HEK293 (cell line): ENCODE measurements at regions not wholly inside any gene's neighbourhood (a gene's known extent, or its start where the extent isn't known, plus 50 kb on each side); places are given as distances from the start of the nearest gene placed in this dataset.

Source experiments
- CTCF ChIA-PET: fragments of 350-600 bp; formaldehyde crosslinking; extraction: SDS; loops from one replicate; lab custom pipeline; 2021; ENCODE audit warnings: antibody characterized with exemption; lab: Yijun Ruan, JAX
- POLR2A ChIA-PET: fragments of 300-600 bp; formaldehyde crosslinking; extraction: SDS; loops from one replicate; lab custom pipeline; 2020; ENCODE audit warnings: antibody characterized with exemption, inconsistent platforms; lab: Yijun Ruan, JAX
- H3K27ac ChIP-seq: fragments of 200-500 bp; sonication (Bioruptor generic); 2 replicates; pipeline ENCODE4 v1.5.1; 2014; ENCODE audit warnings: low read depth, low read length, control low read depth, inconsistent platforms; ENCODE audit errors: extremely low read depth
- H3K36me3 ChIP-seq, 2 experiments: fragments of 200-500 bp in 1 of 2; sonication (Bioruptor generic) in 1 of 2; 1 replicate in 1 of 2; 2 replicates in 1 of 2; pipeline ENCODE4 v1.5.1; 2014 to 2017; ENCODE audit warnings: inconsistent platforms in 2 of 2, low read length in 2 of 2; ENCODE audit not compliant: control insufficient read depth in 2 of 2, insufficient read depth in 1 of 2
- H3K4me1 ChIP-seq: fragments of 200-500 bp; sonication (Bioruptor generic); 2 replicates; pipeline ENCODE4 v1.5.1; 2014; ENCODE audit warnings: mild to moderate bottlenecking, low read length, inconsistent platforms; ENCODE audit not compliant: control insufficient read depth, insufficient read depth
- H3K4me3 ChIP-seq: 2 replicates; pipeline ENCODE4 v1.5.1; 2011; ENCODE audit warnings: low read depth, mild to moderate bottlenecking, control low read depth, low read length, moderate library complexity
- H3K9me3 ChIP-seq: fragments of 200-500 bp; sonication (Bioruptor generic); 2 replicates; pipeline ENCODE4 v1.5.1; 2014; ENCODE audit warnings: low read depth, low read length, inconsistent platforms; ENCODE audit not compliant: control insufficient read depth, insufficient read depth
- BCL11B ChIP-seq: fragments of 450-650 bp; formaldehyde crosslinking; IDR thresholded peaks from 2 replicates; pipeline ENCODE4 v1.5.1; 2016; ENCODE audit warnings: low read depth, missing biosample characterization, missing genetic modification characterization
- FEZF1 ChIP-seq: fragments of 450-650 bp; formaldehyde crosslinking; IDR thresholded peaks from 2 replicates; pipeline ENCODE4 v1.5.1; 2016; ENCODE audit warnings: missing biosample characterization, missing genetic modification characterization
- GLI2 ChIP-seq: fragments of 450-650 bp; formaldehyde crosslinking; IDR thresholded peaks from 2 replicates; pipeline ENCODE4; 2017; ENCODE audit warnings: missing biosample characterization, missing genetic modification characterization, low read depth, borderline replicate concordance
- HOXD13 ChIP-seq: sonication (generic); formaldehyde crosslinking; IDR thresholded peaks from 2 replicates; pipeline ENCODE4 v1.8.0; 2022; ENCODE audit warnings: missing genetic modification reagents, borderline replicate concordance
- KLF8 ChIP-seq: fragments of 450-650 bp; formaldehyde crosslinking; IDR thresholded peaks from 2 replicates; pipeline ENCODE4 v1.5.1; 2016; ENCODE audit warnings: missing biosample characterization, missing genetic modification characterization
- MEIS1 ChIP-seq: sonication (generic); formaldehyde crosslinking; IDR thresholded peaks from 2 replicates; pipeline ENCODE4 v1.8.1; 2022; ENCODE audit warnings: missing genetic modification reagents, mild to moderate bottlenecking, borderline replicate concordance
- OSR2 ChIP-seq: fragments of 450-650 bp; formaldehyde crosslinking; IDR thresholded peaks from 2 replicates; pipeline ENCODE4 v1.5.1; 2016; ENCODE audit warnings: missing biosample characterization, missing genetic modification characterization
- SALL2 ChIP-seq: fragments of 450-650 bp; formaldehyde crosslinking; IDR thresholded peaks from 2 replicates; pipeline ENCODE4 v1.5.0; 2017; ENCODE audit warnings: missing biosample characterization, mild to moderate bottlenecking, missing genetic modification characterization, borderline replicate concordance
- SCRT1 ChIP-seq: fragments of 450-650 bp; formaldehyde crosslinking; IDR thresholded peaks from 2 replicates; pipeline ENCODE4 v1.5.1; 2016; ENCODE audit warnings: missing biosample characterization, missing genetic modification characterization, borderline replicate concordance
- SCRT2 ChIP-seq: fragments of 450-650 bp; formaldehyde crosslinking; IDR thresholded peaks from 2 replicates; pipeline ENCODE4 v1.5.1; 2016; ENCODE audit warnings: missing biosample characterization, missing genetic modification characterization
- SP7 ChIP-seq: fragments of 450-650 bp; formaldehyde crosslinking; IDR thresholded peaks from 2 replicates; pipeline ENCODE4 v1.5.1; 2016; ENCODE audit warnings: missing biosample characterization, missing genetic modification characterization
- TRIM28 ChIP-seq: IDR thresholded peaks from 2 replicates; pipeline ENCODE4 v1.6.1; 2011; ENCODE audit warnings: low read length, control low read depth, borderline replicate concordance
- ZBTB17 ChIP-seq: fragments of 450-650 bp; formaldehyde crosslinking; IDR thresholded peaks from 2 replicates; pipeline ENCODE4 v1.5.1; 2016; ENCODE audit warnings: missing biosample characterization, missing genetic modification characterization
- ZFP37 ChIP-seq: fragments of 450-650 bp; formaldehyde crosslinking; IDR thresholded peaks from 2 replicates; pipeline ENCODE4 v1.5.1; 2016; ENCODE audit warnings: missing biosample characterization, missing genetic modification characterization
- ZFP41 ChIP-seq: fragments of 450-650 bp; formaldehyde crosslinking; IDR thresholded peaks from 2 replicates; pipeline ENCODE4 v1.5.1; 2016; ENCODE audit warnings: missing biosample characterization, missing genetic modification characterization, borderline replicate concordance
- ZNF157 ChIP-seq: fragments of 450-650 bp; formaldehyde crosslinking; IDR thresholded peaks from 2 replicates; pipeline ENCODE4 v1.5.1; 2016; ENCODE audit warnings: missing biosample characterization, missing genetic modification characterization
- ZNF16 ChIP-seq: fragments of 450-650 bp; formaldehyde crosslinking; IDR thresholded peaks from 2 replicates; pipeline ENCODE4 v1.5.1; 2016; ENCODE audit warnings: low read depth, missing biosample characterization, missing genetic modification characterization
- ZNF350 ChIP-seq: fragments of 450-650 bp; formaldehyde crosslinking; IDR thresholded peaks from 2 replicates; pipeline ENCODE4 v1.5.0; 2017; ENCODE audit warnings: missing biosample characterization, mild to moderate bottlenecking, missing genetic modification characterization
- ZNF544 ChIP-seq: fragments of 450-650 bp; formaldehyde crosslinking; IDR thresholded peaks from 2 replicates; pipeline ENCODE4 v1.5.0; 2017; ENCODE audit warnings: missing biosample characterization, missing genetic modification characterization
- ZNF548 ChIP-seq: fragments of 450-650 bp; formaldehyde crosslinking; IDR thresholded peaks from 2 replicates; pipeline ENCODE4 v1.5.1; 2016; ENCODE audit warnings: missing biosample characterization, missing genetic modification characterization
- ZNF621 ChIP-seq: fragments of 450-650 bp; formaldehyde crosslinking; IDR thresholded peaks from 2 replicates; pipeline ENCODE4 v1.5.1; 2017; ENCODE audit warnings: missing biosample characterization, missing genetic modification characterization
- ZNF624 ChIP-seq: fragments of 450-650 bp; formaldehyde crosslinking; IDR thresholded peaks from 2 replicates; pipeline ENCODE4 v1.5.1; 2017; ENCODE audit warnings: missing biosample characterization, missing genetic modification characterization
- ZNF626 ChIP-seq: fragments of 450-650 bp; sonication (Bioruptor Pico); formaldehyde crosslinking; IDR thresholded peaks from 2 replicates; pipeline ENCODE4 v1.5.1; 2018; ENCODE audit warnings: missing biosample characterization, missing genetic modification characterization, inconsistent platforms
- ZNF629 ChIP-seq: fragments of 450-650 bp; formaldehyde crosslinking; IDR thresholded peaks from 2 replicates; pipeline ENCODE4 v1.5.1; 2017; ENCODE audit warnings: missing biosample characterization, missing genetic modification characterization
- ZNF777 ChIP-seq: fragments of 450-650 bp; formaldehyde crosslinking; IDR thresholded peaks from 2 replicates; pipeline ENCODE4 v1.5.1; 2017; ENCODE audit warnings: missing biosample characterization, missing genetic modification characterization, borderline replicate concordance
- ZNF785 ChIP-seq: fragments of 450-650 bp; formaldehyde crosslinking; IDR thresholded peaks from 2 replicates; pipeline ENCODE4 v1.5.1; 2016; ENCODE audit warnings: missing biosample characterization, missing genetic modification characterization
- ZNF792 ChIP-seq: fragments of 450-650 bp; formaldehyde crosslinking; IDR thresholded peaks from 2 replicates; pipeline ENCODE4 v1.5.1; 2016; ENCODE audit warnings: missing biosample characterization, missing genetic modification characterization
- TF ChIP-seq, protein P1 (sequence below): fragments of 450-650 bp; formaldehyde crosslinking; IDR thresholded peaks from 2 replicates; pipeline ENCODE4 v1.5.1; 2016; ENCODE audit warnings: missing biosample characterization, missing genetic modification characterization, borderline replicate concordance
- TF ChIP-seq, protein P2 (sequence below): fragments of 450-650 bp; formaldehyde crosslinking; IDR thresholded peaks from 2 replicates; pipeline ENCODE4 v1.5.1; 2016; ENCODE audit warnings: missing biosample characterization, missing genetic modification characterization
- TF ChIP-seq, protein P3 (sequence below): fragments of 450-650 bp; IDR thresholded peaks from 2 replicates; pipeline ENCODE4 v1.5.1; 2018; ENCODE audit warnings: missing biosample characterization, missing genetic modification characterization

DNA sequence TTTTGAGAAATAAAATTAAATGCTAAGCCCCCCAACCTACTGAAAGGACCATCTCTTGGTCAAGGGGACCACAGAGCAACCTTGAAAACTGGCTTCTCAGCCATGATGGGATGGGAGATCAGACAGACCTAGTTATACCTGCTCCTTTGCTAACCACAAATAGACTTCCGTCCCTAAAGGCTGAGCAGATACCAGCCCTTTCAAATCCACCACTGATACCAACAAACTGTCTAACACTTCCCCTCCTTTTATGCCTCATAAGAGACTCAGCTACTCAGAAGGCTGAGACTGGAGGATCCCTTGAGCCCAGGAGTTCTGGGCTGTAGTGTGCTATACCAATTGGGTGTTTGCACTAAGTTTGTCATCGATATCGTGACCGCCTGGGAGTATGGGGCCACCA is 407.3 kb downstream of the SIPA1L2 start:
- TF ChIP-seq HOXD13, result no peak
- no peak for TF ChIP-seq ZFP41 (tag by site-specific recombination)
- TF ChIP-seq, protein P1, sequence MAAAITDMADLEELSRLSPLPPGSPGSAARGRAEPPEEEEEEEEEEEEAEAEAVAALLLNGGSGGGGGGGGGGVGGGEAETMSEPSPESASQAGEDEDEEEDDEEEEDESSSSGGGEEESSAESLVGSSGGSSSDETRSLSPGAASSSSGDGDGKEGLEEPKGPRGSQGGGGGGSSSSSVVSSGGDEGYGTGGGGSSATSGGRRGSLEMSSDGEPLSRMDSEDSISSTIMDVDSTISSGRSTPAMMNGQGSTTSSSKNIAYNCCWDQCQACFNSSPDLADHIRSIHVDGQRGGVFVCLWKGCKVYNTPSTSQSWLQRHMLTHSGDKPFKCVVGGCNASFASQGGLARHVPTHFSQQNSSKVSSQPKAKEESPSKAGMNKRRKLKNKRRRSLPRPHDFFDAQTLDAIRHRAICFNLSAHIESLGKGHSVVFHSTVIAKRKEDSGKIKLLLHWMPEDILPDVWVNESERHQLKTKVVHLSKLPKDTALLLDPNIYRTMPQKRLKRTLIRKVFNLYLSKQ, result no peak
- no peak for TF ChIP-seq ZNF16
- TF ChIP-seq ZNF626 (tag by site-specific recombination), result no peak
- TF ChIP-seq GLI2 (tag by site-specific recombination), result no peak
- TF ChIP-seq ZNF785 (tag by site-specific recombination), result no peak
- TF ChIP-seq MEIS1 (CRISPR knock-in tag), result no peak
- no peak for TF ChIP-seq ZNF350 (tag by site-specific recombination)
- TF ChIP-seq ZNF777 (tag by site-specific recombination), result no peak
- no peak for TF ChIP-seq FEZF1 (tag by site-specific recombination)
- no peak for TF ChIP-seq TRIM28
- no peak for TF ChIP-seq SP7 (tag by site-specific recombination)
- TF ChIP-seq BCL11B (tag by site-specific recombination), result no peak
- no peak for TF ChIP-seq ZNF157 (tag by site-specific recombination)
- no peak for TF ChIP-seq ZNF792 (tag by site-specific recombination)
- no peak for TF ChIP-seq ZBTB17 (tag by site-specific recombination)
- no peak for TF ChIP-seq ZNF548
- no peak for TF ChIP-seq ZNF544 (tag by site-specific recombination)
- no peak for TF ChIP-seq ZNF624 (tag by site-specific recombination)
- TF ChIP-seq, all 188 proteins: peak for 0
- no peaks in the 10 kb centered on the region for H3K36me3 ChIP-seq
- no peak overlapping the region for H3K4me3 ChIP-seq
- H3K27ac ChIP-seq, result no peak overlapping the region
- ChIA-PET CTCF (no interaction called here), POLR2A (no interaction called here)
- H3K9me3 ChIP-seq, result no peaks in the 10 kb centered on the region
- H3K4me1 ChIP-seq, result peaks cover 25% of the 10 kb centered on the region

DNA sequence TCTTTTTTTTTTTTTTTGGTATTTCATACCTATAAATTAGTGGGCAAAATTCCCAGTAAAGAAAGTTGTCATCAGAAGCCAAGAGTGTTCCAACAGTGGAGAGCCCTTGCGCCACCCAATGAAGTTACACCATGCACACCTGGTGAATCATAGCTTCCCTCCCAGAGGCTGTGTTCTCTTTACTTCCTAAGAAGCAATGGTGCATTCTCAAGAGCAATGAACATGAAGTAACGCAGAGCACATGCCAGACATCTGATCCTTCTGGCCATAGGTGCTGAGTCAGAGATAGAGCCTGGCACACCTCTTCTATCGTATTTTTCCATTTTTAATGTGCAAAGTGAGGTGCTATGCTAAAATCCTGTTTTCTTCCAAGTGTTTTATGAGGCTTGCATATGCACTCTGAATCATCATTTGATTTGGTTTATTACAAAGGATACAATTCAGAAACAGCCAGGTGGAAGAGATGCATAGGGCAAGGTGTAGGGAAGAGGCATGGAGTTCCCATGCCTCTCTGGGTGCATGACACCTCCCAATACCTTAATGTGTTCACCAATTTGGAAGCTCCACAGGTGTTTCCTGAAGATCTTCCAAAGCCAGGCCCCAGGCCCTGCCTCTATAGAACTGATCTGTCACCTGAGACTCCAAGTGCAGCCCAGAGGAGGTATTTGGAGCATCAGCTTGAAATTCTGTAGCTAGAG is 408.0 kb downstream of the SIPA1L2 start:
- no peak overlapping the region for H3K27ac ChIP-seq
- no peaks in the 10 kb centered on the region for H3K36me3 ChIP-seq
- CTCF ChIA-PET, result interaction anchor here (0.6 kb wide), 1 partner anchor 405 kb away, joined by 3 read pairs; no protein-coding TSS in a partner anchor
- no peak overlapping the region for H3K4me3 ChIP-seq
- peaks cover 19% of the 10 kb centered on the region for H3K4me1 ChIP-seq
- POLR2A ChIA-PET, result no interaction called here
- no peaks in the 10 kb centered on the region for H3K9me3 ChIP-seq
- TF ChIP-seq ZNF626 (tag by site-specific recombination) (no peak), KLF8 (tag by site-specific recombination) (0 out of 2 replicates have a peak, but pooled peaks have one; percentile 24), SCRT2 (tag by site-specific recombination) (peak; percentile 85), OSR2 (tag by site-specific recombination) (peak; percentile 91), SALL2 (tag by site-specific recombination) (no peak), FEZF1 (tag by site-specific recombination) (no peak), ZFP37 (tag by site-specific recombination) (no peak), ZNF629 (tag by site-specific recombination) (no peak), ZNF350 (tag by site-specific recombination) (peak; percentile 41; the same call in 1 of the 2 replicates), SCRT1 (tag by site-specific recombination) (peak; percentile 18; the same call in 1 of the 2 replicates), ZNF621 (tag by site-specific recombination) (no peak)
- TF ChIP-seq, protein P2, sequence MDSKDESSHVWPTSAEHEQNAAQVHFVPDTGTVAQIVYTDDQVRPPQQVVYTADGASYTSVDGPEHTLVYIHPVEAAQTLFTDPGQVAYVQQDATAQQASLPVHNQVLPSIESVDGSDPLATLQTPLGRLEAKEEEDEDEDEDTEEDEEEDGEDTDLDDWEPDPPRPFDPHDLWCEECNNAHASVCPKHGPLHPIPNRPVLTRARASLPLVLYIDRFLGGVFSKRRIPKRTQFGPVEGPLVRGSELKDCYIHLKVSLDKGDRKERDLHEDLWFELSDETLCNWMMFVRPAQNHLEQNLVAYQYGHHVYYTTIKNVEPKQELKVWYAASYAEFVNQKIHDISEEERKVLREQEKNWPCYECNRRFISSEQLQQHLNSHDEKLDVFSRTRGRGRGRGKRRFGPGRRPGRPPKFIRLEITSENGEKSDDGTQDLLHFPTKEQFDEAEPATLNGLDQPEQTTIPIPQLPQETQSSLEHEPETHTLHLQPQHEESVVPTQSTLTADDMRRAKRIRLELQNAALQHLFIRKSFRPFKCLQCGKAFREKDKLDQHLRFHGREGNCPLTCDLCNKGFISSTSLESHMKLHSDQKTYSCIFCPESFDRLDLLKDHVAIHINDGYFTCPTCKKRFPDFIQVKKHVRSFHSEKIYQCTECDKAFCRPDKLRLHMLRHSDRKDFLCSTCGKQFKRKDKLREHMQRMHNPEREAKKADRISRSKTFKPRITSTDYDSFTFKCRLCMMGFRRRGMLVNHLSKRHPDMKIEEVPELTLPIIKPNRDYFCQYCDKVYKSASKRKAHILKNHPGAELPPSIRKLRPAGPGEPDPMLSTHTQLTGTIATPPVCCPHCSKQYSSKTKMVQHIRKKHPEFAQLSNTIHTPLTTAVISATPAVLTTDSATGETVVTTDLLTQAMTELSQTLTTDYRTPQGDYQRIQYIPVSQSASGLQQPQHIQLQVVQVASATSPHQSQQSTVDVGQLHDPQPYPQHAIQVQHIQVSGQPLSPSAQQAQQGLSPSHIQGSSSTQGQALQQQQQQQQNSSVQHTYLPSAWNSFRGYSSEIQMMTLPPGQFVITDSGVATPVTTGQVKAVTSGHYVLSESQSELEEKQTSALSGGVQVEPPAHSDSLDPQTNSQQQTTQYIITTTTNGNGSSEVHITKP (tag by site-specific recombination), result peak; percentile 50; the same call in 1 of the 2 replicates
- TF ChIP-seq, protein P3, sequence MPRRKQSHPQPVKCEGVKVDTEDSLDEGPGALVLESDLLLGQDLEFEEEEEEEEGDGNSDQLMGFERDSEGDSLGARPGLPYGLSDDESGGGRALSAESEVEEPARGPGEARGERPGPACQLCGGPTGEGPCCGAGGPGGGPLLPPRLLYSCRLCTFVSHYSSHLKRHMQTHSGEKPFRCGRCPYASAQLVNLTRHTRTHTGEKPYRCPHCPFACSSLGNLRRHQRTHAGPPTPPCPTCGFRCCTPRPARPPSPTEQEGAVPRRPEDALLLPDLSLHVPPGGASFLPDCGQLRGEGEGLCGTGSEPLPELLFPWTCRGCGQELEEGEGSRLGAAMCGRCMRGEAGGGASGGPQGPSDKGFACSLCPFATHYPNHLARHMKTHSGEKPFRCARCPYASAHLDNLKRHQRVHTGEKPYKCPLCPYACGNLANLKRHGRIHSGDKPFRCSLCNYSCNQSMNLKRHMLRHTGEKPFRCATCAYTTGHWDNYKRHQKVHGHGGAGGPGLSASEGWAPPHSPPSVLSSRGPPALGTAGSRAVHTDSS (tag by site-specific recombination), result no peak
